HEK293T (cell line): ENCODE measurements at regions not wholly inside any gene's neighbourhood (a gene's known extent, or its start where the extent isn't known, plus 50 kb on each side); places are given as distances from the start of the nearest gene placed in this dataset.

Experiments
- ARNT ChIP-seq: fragments of 450-650 bp; IDR thresholded peaks from 2 replicates; pipeline ENCODE4 v1.6.1; 2017; ENCODE audit warnings: mild to moderate bottlenecking
- BHLHE40 ChIP-seq: fragments of 450-650 bp; IDR thresholded peaks from 2 replicates; pipeline ENCODE4 v1.6.1; 2016; ENCODE audit warnings: mild to moderate bottlenecking, moderate library complexity, borderline replicate concordance
- CTBP1 ChIP-seq: fragments of 450-650 bp; IDR thresholded peaks from 2 replicates; pipeline ENCODE4 v1.6.1; 2016; ENCODE audit warnings: borderline replicate concordance
- FOXA1 ChIP-seq: fragments of 450-650 bp; IDR thresholded peaks from 2 replicates; pipeline ENCODE4 v1.6.1; 2016; ENCODE audit warnings: mild to moderate bottlenecking
- FOXK2 ChIP-seq: fragments of 450-650 bp; IDR thresholded peaks from 2 replicates; pipeline ENCODE4 v1.6.1; 2016; ENCODE audit warnings: mild to moderate bottlenecking
- FOXM1 ChIP-seq: fragments of 450-650 bp; IDR thresholded peaks from 2 replicates; pipeline ENCODE4 v1.6.1; 2017; ENCODE audit warnings: mild to moderate bottlenecking, borderline replicate concordance
- L3MBTL2 ChIP-seq: fragments of 450-650 bp; conservative IDR thresholded peaks from 2 replicates; pipeline ENCODE4 v1.6.1; 2016; ENCODE audit warnings: mild to moderate bottlenecking
- NFRKB ChIP-seq: fragments of 450-650 bp; IDR thresholded peaks from 2 replicates; pipeline ENCODE4 v1.6.1; 2016; ENCODE audit warnings: mild to moderate bottlenecking, moderate library complexity
- PKNOX1 ChIP-seq: fragments of 450-650 bp; IDR thresholded peaks from 2 replicates; pipeline ENCODE4 v1.6.1; 2016
- SP1 ChIP-seq: fragments of 450-650 bp; IDR thresholded peaks from 2 replicates; pipeline ENCODE4 v1.6.1; 2017
- SUZ12 ChIP-seq: fragments of 450-650 bp; IDR thresholded peaks from 2 replicates; pipeline ENCODE4 v1.6.1; 2016; ENCODE audit warnings: mild to moderate bottlenecking
- TARDBP ChIP-seq: fragments of 450-650 bp; IDR thresholded peaks from 2 replicates; pipeline ENCODE4 v1.6.1; 2016

GRCh38 chr1:186557147-186557777 lies 96.3 kb upstream of the PDC start:
- TF ChIP-seq BHLHE40 (no peak), SUZ12 (no peak), CTBP1 (no peak), FOXA1 (no peak), SP1 (no peak), FOXM1 (no peak), TARDBP (no peak), NFRKB (no peak), PKNOX1 (no peak), FOXK2 (no peak), L3MBTL2 (no peak), ARNT (no peak)
